GM21423 (cell line): ENCODE measurements at regions not wholly inside any gene's neighbourhood (a gene's known extent, or its start where the extent isn't known, plus 50 kb on each side); places are given as distances from the start of the nearest gene placed in this dataset.
"Not testable (repeated sequence)": the region's sequence is repeated elsewhere in the genome, so short reads cannot be mapped to it uniquely, and the experiment has no call there.

Experiments used
- ATAC-seq: cut with Tn5 transposase; IDR thresholded peaks from one replicate; pipeline ENCODE4 v1.9.1; 2021; ENCODE audit warnings: mild to moderate bottlenecking, moderate library complexity; ENCODE audit not compliant: unreplicated experiment

- not testable (repeated sequence) for ATAC-seq
Observed at GRCh38 chr7:138252666-138253065, 176.4 kb downstream of the AKR1D1 start.

GRCh38 chr7:138254444-138254843 is 178.2 kb downstream of the AKR1D1 start:
- no peak for ATAC-seq

- no peak for ATAC-seq
Observed at GRCh38 chr7:138257459-138258196, 181.4 kb downstream of the AKR1D1 start.

GRCh38 chr7:138258197-138258559 is 181.9 kb downstream of the AKR1D1 start:
- ATAC-seq, result no peak

- no peak for ATAC-seq
Observed at GRCh38 chr7:138259675-138260074, 183.4 kb downstream of the AKR1D1 start.

- ATAC-seq, result no peak
Observed at GRCh38 chr7:138267934-138268333, 191.7 kb downstream of the AKR1D1 start.

- no peak for ATAC-seq
Observed at GRCh38 chr7:138276891-138277290, 183.2 kb upstream of the TRIM24 start.

- ATAC-seq, result no peak
Observed at GRCh38 chr7:138278601-138279000, 181.5 kb upstream of the TRIM24 start.

- no peak for ATAC-seq
Observed at GRCh38 chr7:138282997-138283396, 177.1 kb upstream of the TRIM24 start.

- ATAC-seq, result no peak
Observed at GRCh38 chr7:138285129-138285528, 174.9 kb upstream of the TRIM24 start.

GRCh38 chr7:138286846-138287245 is 173.2 kb upstream of the TRIM24 start:
- no peak for ATAC-seq

- ATAC-seq, result no peak
Observed at GRCh38 chr7:138287549-138287948, 172.5 kb upstream of the TRIM24 start.

GRCh38 chr7:138289082-138289481 is 171.0 kb upstream of the TRIM24 start:
- ATAC-seq, result no peak

- no peak for ATAC-seq
Observed at GRCh38 chr7:138289864-138290263, 170.2 kb upstream of the TRIM24 start.

GRCh38 chr7:138292951-138293350 is 167.1 kb upstream of the TRIM24 start:
- ATAC-seq, result no peak

- ATAC-seq, result peak; percentile 64
Observed at GRCh38 chr7:138295049-138295637, 164.9 kb upstream of the TRIM24 start.

GRCh38 chr7:138297526-138297925 is 162.5 kb upstream of the TRIM24 start:
- ATAC-seq, result no peak

GRCh38 chr7:138299066-138299465 is 161.0 kb upstream of the TRIM24 start:
- no peak for ATAC-seq

GRCh38 chr7:138303230-138304070 is 156.6 kb upstream of the TRIM24 start:
- ATAC-seq, result no peak

GRCh38 chr7:138304071-138304320 is 156.1 kb upstream of the TRIM24 start:
- no peak for ATAC-seq

GRCh38 chr7:138307633-138308032 is 152.4 kb upstream of the TRIM24 start:
- no peak for ATAC-seq

GRCh38 chr7:138308136-138308535 is 151.9 kb upstream of the TRIM24 start:
- ATAC-seq, result no peak
